Karpas-422 (cell line): ENCODE measurements at regions not wholly inside any gene's neighbourhood (a gene's known extent, or its start where the extent isn't known, plus 50 kb on each side); places are given as distances from the start of the nearest gene placed in this dataset.
"Not testable (repeated sequence)": the region's sequence is repeated elsewhere in the genome, so short reads cannot be mapped to it uniquely, and the experiment has no call there.

ENCODE experiments used
- DNase-seq: peaks from one replicate; pipeline ENCODE4 v3.0.0-alpha.2; 2015
- H2AFZ ChIP-seq: fragments of 200-600 bp; sonication (generic); 2 replicates; pipeline ENCODE4 v1.6.1; 2014; ENCODE audit warnings: antibody characterized with exemption, low read length, mixed read lengths
- H3K27ac ChIP-seq: fragments of 200-600 bp; sonication (generic); 2 replicates; pipeline ENCODE4 v1.5.1; 2014; ENCODE audit warnings: mild to moderate bottlenecking, low read length, moderate library complexity
- H3K27me3 ChIP-seq: fragments of 200-600 bp; sonication (generic); 2 replicates; pipeline ENCODE4 v1.6.1; 2014; ENCODE audit warnings: low read length, mixed read lengths
- H3K36me3 ChIP-seq: fragments of 200-600 bp; sonication (generic); 2 replicates; pipeline ENCODE4 v1.6.1; 2014; ENCODE audit warnings: low read length, mixed read lengths; ENCODE audit not compliant: insufficient read depth
- H3K4me1 ChIP-seq: fragments of 200-600 bp; sonication (generic); 2 replicates; pipeline ENCODE4 v1.6.1; 2014; ENCODE audit warnings: mild to moderate bottlenecking, low read length, mixed read lengths
- H3K4me2 ChIP-seq: fragments of 200-600 bp; sonication (generic); 2 replicates; pipeline ENCODE4 v1.6.1; 2014; ENCODE audit warnings: low read length, low read depth, mild to moderate bottlenecking; ENCODE audit not compliant: poor library complexity, severe bottlenecking
- H3K4me3 ChIP-seq: fragments of 200-600 bp; sonication (generic); 2 replicates; pipeline ENCODE4 v1.5.1; 2014; ENCODE audit warnings: mild to moderate bottlenecking, antibody characterized with exemption, low read length, mixed read lengths
- H3K79me2 ChIP-seq: fragments of 200-600 bp; sonication (generic); 2 replicates; pipeline ENCODE4 v1.6.1; 2014; ENCODE audit warnings: mild to moderate bottlenecking, low read length, mixed read lengths
- H3K9ac ChIP-seq: fragments of 200-600 bp; sonication (generic); 2 replicates; pipeline ENCODE4 v1.6.0; 2014; ENCODE audit warnings: low read length
- H3K9me2 ChIP-seq: fragments of 200-600 bp; sonication (generic), shearing (Covaris generic); replicated peaks from 2 replicates; pipeline ENCODE4 v1.6.0; 2014; ENCODE audit warnings: mild to moderate bottlenecking, low read length, moderate library complexity; ENCODE audit not compliant: insufficient read depth
- H3K9me3 ChIP-seq: fragments of 300-700, 200-600 bp; sonication (generic); 2 replicates; pipeline ENCODE4 v1.6.1; 2014; ENCODE audit warnings: low read length, mixed read lengths
- H4K20me1 ChIP-seq: fragments of 200-600 bp; sonication (generic); 2 replicates; pipeline ENCODE4 v1.6.1; 2014; ENCODE audit warnings: mild to moderate bottlenecking, antibody characterized with exemption, low read length, low read depth; ENCODE audit not compliant: insufficient read depth

DNA sequence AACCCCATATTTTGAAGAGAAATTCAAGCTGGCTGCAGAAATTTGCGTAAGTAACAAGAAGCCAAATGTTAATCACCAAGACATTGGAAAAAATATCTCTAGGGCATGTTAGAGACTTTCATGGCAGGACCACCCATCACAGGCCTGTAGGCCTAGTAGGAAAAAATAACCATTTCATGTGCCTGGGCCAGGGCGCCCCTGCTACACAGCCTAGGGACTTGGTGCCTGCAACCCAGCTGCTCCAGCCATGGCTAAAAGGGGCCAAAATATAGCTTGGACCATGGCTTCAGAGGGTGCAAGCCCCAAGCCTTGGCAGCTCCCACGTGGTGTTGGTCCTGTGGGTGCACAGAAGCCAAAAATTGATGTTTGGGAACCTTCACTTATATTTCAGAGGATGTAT is 167.7 kb upstream of the NMUR2 start:
- no peaks in the 10 kb centered on the region for H4K20me1 ChIP-seq
- H3K9me2 ChIP-seq = no peaks in the 10 kb centered on the region
- no peak overlapping the region for H3K4me3 ChIP-seq
- no peak overlapping the region for H3K27ac ChIP-seq
- H3K79me2 ChIP-seq = no peaks in the 10 kb centered on the region
- no peak overlapping the region for H3K4me2 ChIP-seq
- H2AFZ ChIP-seq = no peak overlapping the region
- DNase-seq = no peak
- no peaks in the 10 kb centered on the region for H3K27me3 ChIP-seq
- H3K36me3 ChIP-seq = no peaks in the 10 kb centered on the region
- H3K9me3 ChIP-seq = no peaks in the 10 kb centered on the region
- H3K4me1 ChIP-seq = no peaks in the 10 kb centered on the region
- H3K9ac ChIP-seq = no peak overlapping the region

DNA sequence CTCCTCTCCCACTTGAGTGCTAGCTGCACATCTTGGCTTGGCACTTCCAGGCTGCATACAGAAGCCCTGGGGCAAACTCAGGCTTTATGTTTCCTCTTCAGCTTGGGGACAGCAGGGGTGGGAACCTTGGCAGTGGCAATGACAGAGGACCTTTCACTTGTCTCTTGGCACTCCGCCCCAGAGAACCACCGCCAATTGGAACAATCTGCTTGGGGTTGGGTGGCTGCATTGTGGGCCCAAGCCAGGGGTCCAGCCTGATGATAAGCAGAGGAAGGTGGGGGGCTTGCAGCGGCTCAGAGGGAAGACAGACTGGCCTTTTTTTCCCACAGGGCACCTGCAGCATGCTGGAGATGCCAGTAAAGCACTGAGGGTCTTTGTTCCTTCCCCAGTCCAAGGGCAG is 179.0 kb upstream of the NMUR2 start:
- DNase-seq = no peak
- Histone ChIP-seq H3K4me3 (no peak overlapping the region), H3K36me3 (no peaks in the 10 kb centered on the region), H3K9me2 (no peaks in the 10 kb centered on the region), H3K27ac (no peak overlapping the region), H3K9me3 (no peaks in the 10 kb centered on the region), H4K20me1 (no peaks in the 10 kb centered on the region), H3K27me3 (no peaks in the 10 kb centered on the region), H2AFZ (no peak overlapping the region), H3K79me2 (no peaks in the 10 kb centered on the region), H3K4me2 (no peak overlapping the region), H3K4me1 (no peaks in the 10 kb centered on the region), H3K9ac (no peak overlapping the region)

GRCh38 chr5:152592416-152592815 is 187.3 kb upstream of the NMUR2 start:
- no peak overlapping the region for H3K9ac ChIP-seq
- no peak overlapping the region for H2AFZ ChIP-seq
- H3K79me2 ChIP-seq = no peaks in the 10 kb centered on the region
- no peak overlapping the region for H3K27ac ChIP-seq
- H4K20me1 ChIP-seq = no peaks in the 10 kb centered on the region
- H3K9me2 ChIP-seq = no peaks in the 10 kb centered on the region
- no peak overlapping the region for H3K4me3 ChIP-seq
- no peak overlapping the region for H3K4me2 ChIP-seq
- no peaks in the 10 kb centered on the region for H3K4me1 ChIP-seq
- DNase-seq = no peak
- no peaks in the 10 kb centered on the region for H3K36me3 ChIP-seq
- H3K27me3 ChIP-seq = no peaks in the 10 kb centered on the region
- no peaks in the 10 kb centered on the region for H3K9me3 ChIP-seq

GRCh38 chr5:152593388-152593787 is 188.3 kb upstream of the NMUR2 start:
- Histone ChIP-seq H3K9me3 (no peaks in the 10 kb centered on the region), H3K9me2 (no peaks in the 10 kb centered on the region), H3K27ac (no peak overlapping the region), H2AFZ (no peak overlapping the region), H3K79me2 (no peaks in the 10 kb centered on the region), H3K9ac (no peak overlapping the region), H3K4me1 (no peaks in the 10 kb centered on the region), H3K27me3 (no peaks in the 10 kb centered on the region), H3K4me2 (no peak overlapping the region), H4K20me1 (no peaks in the 10 kb centered on the region), H3K36me3 (no peaks in the 10 kb centered on the region), H3K4me3 (no peak overlapping the region)
- no peak for DNase-seq

DNA sequence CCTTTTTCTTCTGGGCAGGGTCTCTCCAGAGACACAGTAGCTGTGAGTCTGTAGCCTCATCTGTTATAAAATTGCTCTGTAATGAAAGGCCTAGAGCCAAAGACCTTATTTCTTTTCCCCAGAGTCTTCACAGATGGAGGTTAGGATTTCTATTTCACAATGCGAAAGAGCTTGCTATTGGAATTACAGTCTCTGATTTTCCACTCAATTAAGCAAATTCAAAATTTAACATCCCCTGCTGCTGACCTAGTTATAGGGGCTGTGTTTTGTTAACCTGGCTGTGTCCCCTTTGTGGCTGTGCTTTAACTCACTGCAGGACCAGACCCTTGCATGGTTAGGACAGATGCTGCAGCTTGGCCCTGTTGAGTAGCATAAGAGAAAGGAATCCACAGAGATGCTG is 190.3 kb upstream of the NMUR2 start:
- Histone ChIP-seq H3K4me1 (no peaks in the 10 kb centered on the region), H3K36me3 (no peaks in the 10 kb centered on the region), H2AFZ (no peak overlapping the region), H4K20me1 (no peaks in the 10 kb centered on the region), H3K4me3 (no peak overlapping the region), H3K4me2 (no peak overlapping the region), H3K27ac (no peak overlapping the region), H3K9ac (no peak overlapping the region), H3K9me2 (no peaks in the 10 kb centered on the region), H3K9me3 (no peaks in the 10 kb centered on the region), H3K27me3 (no peaks in the 10 kb centered on the region; the same call in 1 of the 2 replicates), H3K79me2 (no peaks in the 10 kb centered on the region)
- DNase-seq = no peak

DNA sequence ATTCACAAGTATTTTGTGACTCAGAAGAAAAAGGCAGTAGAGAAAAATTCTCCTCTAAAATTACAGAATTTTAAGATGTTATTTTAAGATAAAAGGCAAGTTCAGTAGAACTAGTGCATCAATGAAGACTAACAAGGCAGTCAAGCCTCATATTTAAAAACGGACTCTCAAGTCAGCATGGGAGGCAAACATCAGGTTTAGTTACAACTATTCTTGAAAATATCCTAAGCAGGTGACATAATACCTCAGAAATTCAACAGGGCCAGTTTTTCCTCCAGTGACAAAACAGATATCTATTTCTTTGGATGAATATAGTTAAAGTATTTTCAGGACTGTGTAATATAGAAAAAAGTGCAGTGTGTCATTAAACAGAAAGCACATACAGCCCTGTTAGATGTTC is 194.0 kb upstream of the NMUR2 start:
- no peaks in the 10 kb centered on the region for H3K4me1 ChIP-seq
- H3K36me3 ChIP-seq = no peaks in the 10 kb centered on the region
- no peaks in the 10 kb centered on the region for H3K9me3 ChIP-seq
- H3K79me2 ChIP-seq = no peaks in the 10 kb centered on the region
- no peak overlapping the region for H3K4me3 ChIP-seq
- no peak overlapping the region for H3K27ac ChIP-seq
- H2AFZ ChIP-seq = no peak overlapping the region
- H3K4me2 ChIP-seq = no peak overlapping the region
- DNase-seq = no peak
- H3K9me2 ChIP-seq = no peaks in the 10 kb centered on the region
- no peak overlapping the region for H3K9ac ChIP-seq
- H4K20me1 ChIP-seq = no peaks in the 10 kb centered on the region
- H3K27me3 ChIP-seq = no peaks in the 10 kb centered on the region; the same call in 1 of the 2 replicates

DNA sequence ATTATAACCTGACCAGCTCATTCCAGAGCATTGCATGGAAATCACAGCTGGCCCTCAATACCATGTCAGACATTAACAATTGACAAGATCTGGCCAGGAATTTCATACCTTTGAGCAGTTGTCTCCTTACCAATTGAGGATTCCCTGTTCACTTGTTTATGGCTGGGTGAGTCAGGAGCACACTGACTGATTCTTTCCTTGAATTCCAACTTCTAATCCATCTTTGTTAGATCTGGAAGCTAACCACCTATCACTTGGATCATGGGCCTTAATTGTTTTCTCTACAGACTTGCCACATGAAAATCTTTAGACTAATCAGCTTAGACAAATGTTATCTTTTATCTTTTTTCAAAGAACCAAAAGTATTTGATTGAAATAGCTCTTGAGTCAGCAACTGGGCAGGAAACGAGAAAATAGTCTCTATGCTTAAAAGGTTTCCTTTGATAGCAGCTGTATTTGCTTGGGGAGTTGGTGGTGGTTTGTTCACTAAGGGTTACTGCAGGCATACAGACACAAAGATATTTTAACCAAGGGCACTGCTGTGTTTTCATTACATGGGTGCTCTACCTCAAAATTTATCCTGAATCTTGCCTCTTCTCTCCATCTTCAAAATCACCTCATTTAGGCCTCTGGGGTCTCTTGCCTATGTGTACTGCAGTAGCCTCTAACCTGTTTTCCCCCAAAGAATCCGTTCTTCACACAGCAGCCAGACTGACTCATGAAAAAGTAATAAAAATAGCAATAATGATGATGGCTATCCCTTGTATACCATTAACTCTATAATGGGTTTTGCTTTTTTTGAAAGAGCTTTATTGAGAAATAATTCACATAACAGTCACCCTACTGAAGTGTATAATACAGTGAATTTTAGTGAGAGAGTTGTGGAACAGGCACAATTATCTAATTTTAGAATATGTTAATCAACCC is 197.0 kb upstream of the NMUR2 start:
- Histone ChIP-seq H3K36me3 (no peaks in the 10 kb centered on the region), H3K27me3 (no peaks in the 10 kb centered on the region; the same call in 1 of the 2 replicates), H3K4me3 (no peak overlapping the region), H3K9me3 (no peaks in the 10 kb centered on the region), H4K20me1 (no peaks in the 10 kb centered on the region), H3K9me2 (no peaks in the 10 kb centered on the region), H3K9ac (no peak overlapping the region), H3K79me2 (no peaks in the 10 kb centered on the region), H3K4me2 (no peak overlapping the region), H3K27ac (no peak overlapping the region), H3K4me1 (no peaks in the 10 kb centered on the region), H2AFZ (no peak overlapping the region)
- no peak for DNase-seq

DNA sequence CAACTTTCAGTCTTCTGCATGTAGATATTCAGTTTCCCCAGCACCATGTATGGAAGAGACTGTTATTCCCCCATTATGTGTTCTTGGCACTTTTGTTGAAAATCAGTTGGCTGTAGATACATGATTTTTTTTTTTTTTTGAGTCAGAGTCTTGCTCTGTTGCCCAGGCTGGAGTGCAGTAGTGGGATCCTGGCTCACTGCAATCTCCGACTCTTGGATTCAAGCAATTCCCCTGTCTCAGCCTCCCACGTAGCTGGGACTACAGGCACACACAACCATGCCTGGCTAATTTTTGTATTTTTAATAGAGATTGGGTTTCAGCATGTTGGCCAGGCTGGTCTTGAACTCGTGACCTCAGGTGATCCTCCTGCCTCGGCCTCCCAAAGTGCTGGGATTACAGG is 201.0 kb upstream of the NMUR2 start:
- not testable (repeated sequence) for H3K4me1 ChIP-seq, H3K4me3 ChIP-seq, DNase-seq

More for the DNA sequence above, 201.0 kb upstream of the NMUR2 start:
- H3K9me3 ChIP-seq, H3K36me3 ChIP-seq, H3K27me3 ChIP-seq, H3K79me2 ChIP-seq, H4K20me1 ChIP-seq, H3K9me2 ChIP-seq, H3K4me2 ChIP-seq, H3K9ac ChIP-seq, H3K27ac ChIP-seq, H2AFZ ChIP-seq: not testable (repeated sequence)
